ENCODE measurements at regions not wholly inside any gene's neighbourhood (a gene's known extent, or its start where the extent isn't known, plus 50 kb on each side); places are given as distances from the start of the nearest gene placed in this dataset.

- no peak for DNase-seq
Observed at GRCh38 chr3:59443618-59444293, 393.9 kb upstream of the CFAP20DC start.

- no peak for DNase-seq
Observed at GRCh38 chr3:59442046-59442445, 392.2 kb upstream of the CFAP20DC start.

GRCh38 chr3:59440285-59441028, 390.6 kb upstream of the CFAP20DC start:
- no peak for DNase-seq

DNA sequence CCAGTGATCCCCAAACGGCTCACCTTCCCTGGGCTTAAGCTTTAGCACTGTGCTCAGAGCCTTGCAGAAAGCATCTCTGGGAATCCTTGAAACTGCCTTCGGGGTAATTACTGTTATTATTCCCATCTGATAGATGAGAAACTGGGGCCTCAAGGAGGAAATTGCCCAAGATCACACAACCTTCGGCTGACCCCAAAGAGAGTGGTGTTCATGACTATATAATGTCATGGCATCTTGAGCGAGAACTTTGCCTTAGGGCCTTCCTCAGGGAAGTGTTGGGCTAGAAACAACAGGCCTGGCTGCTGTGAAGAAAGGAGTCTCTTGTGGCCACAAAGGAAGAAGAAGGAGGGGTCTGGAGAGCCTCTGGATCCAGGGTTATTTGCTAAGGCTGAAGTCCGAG, 388.7 kb upstream of the CFAP20DC start:
- no peak for DNase-seq

GRCh38 chr3:59436164-59436958, 386.5 kb upstream of the CFAP20DC start:
- no peak for DNase-seq

GRCh38 chr3:59433546-59433945, 383.7 kb upstream of the CFAP20DC start:
- DNase-seq = no peak

GRCh38 chr3:59432665-59433064, 382.8 kb upstream of the CFAP20DC start:
- no peak for DNase-seq

DNA sequence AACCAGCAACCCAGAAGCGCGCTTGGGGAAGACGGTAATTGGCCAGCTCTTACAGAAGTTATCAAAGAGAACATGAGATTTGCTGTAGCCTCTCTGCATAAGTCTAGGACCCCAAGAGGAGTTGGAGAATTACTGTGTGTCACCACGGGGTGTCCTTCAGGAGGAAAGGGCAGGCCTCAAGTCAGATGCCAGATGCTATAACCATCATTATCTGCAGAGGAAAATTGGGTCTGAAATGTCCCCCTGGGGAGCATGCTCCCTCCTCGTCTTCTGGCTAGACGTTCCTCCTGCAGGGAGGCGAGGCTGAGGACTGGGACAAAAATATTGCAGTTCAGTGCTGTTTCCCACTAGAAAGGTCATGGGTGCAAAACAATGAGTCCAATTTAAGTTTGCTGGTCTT, 380.5 kb upstream of the CFAP20DC start:
- DNase-seq = no peak

DNA sequence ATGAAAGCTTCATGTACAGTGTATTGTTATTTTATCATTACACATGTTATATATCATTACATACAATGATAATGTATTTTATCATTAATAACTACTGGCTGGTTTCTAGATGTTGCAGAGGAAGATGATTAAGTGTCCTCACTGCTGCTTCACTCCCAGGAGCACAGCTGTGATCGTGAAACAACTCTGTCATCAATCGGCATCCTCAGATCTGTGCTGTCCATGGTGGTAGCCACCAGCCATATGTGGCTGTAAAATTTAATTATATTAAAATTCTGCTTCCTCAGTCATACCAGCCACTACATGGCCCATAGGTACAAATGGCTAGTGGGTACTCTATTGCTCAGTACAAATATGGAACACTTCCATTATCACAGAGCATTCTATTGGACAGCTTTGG, 379.4 kb upstream of the CFAP20DC start:
- no peak for DNase-seq

- DNase-seq = no peak
Observed at GRCh38 chr3:59426821-59427565, 377.2 kb upstream of the CFAP20DC start.

DNA sequence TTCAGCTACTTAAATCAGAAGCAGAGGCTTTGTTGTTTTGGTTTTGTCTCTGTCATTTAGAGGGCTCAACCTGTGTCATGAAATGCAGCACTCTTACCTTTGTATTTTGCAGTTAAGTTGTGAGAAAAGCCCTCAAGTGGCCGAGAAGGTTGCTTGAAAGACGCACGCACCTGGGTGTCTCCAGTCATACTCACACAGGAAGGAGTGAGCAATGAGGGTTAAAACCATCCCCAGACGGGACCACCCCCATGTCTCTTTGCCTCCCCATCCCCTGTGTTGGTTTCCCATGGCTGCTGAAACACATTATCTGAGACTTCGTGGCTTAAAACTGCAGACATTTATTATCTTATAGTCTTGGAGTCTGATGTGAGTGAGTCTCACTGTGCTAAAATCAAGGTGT, 376.1 kb upstream of the CFAP20DC start:
- no peak for DNase-seq

GRCh38 chr3:59425371-59425770, 375.5 kb upstream of the CFAP20DC start:
- no peak for DNase-seq

DNA sequence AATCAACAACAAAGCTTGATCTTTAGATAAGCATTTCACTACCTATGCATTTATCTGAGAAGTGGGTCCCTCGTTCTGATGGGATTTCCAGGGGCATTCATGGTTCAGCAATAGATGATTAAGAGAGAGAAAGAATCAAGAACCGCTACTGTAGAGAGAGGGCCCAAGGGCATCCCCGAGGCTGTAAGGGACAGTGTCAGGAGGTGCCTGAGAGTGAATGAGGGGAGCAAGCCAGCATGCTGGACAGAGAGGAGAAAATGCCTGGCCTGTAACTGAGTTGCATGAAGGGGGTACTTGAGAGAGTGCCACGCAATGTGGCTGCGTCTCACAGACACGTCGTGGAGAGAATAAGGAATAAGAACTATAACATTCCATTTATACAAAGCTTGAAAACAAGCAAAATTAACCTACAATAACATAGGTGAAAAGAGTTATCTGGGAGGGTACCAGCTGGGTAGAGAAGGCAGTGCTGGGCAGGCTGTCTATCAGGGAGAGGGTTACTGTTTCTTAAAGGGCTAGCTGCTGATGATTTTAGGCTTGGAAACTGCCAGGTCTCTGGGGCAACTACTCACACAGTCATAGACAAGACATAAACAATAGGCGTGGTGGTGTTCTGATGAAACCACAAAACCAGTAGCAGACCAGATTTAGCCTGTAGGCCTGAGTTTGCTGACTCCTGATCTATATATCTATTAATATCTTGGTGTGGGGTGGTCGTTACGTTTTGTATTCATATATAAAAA, 374.6 kb upstream of the CFAP20DC start:
- DNase-seq = no peak

GRCh38 chr3:59423707-59424106, 373.9 kb upstream of the CFAP20DC start:
- DNase-seq = no peak

GRCh38 chr3:59422312-59422711, 372.5 kb upstream of the CFAP20DC start:
- no peak for DNase-seq

DNA sequence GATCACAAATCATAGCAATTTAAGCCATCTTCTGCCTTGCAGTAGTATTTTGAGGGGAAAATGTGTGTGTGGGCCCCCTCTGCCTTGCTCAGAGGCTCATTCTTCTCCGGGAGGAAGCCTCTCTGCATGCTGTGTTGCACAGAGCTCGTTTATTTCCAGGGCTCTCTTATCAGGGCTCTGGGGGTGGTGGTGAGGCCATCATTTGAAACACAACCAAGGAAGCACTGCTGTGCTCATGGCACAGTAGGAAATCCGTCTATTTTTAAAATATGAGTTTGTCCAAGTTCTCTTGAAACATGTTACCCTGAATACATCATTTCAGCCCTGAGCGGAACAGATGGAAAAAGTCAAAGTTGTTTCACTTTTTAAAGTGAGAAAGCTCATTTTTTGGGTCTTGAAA, 369.0 kb upstream of the CFAP20DC start:
- DNase-seq = no peak

DNA sequence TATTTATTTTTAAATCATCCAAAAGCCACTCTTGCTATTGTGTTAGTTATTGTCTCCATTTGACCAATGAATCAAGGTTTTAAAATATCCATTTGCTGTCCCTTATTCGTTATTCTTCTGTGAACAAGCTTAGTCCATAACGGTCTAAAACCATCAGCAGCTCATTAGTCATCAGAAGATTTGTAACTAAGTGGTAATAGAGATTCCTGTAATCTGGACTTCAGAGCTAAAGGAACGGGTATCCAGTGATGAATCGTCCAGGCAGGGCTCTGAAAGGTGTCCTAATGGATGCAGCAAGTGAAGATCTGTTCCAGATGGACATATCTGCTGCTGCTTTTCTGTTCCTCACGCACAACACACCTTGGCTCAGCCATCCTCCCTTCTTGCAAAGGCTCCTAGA, 362.7 kb upstream of the CFAP20DC start:
- no peak for DNase-seq

GRCh38 chr3:59411694-59412093, 361.9 kb upstream of the CFAP20DC start:
- DNase-seq = no peak

DNA sequence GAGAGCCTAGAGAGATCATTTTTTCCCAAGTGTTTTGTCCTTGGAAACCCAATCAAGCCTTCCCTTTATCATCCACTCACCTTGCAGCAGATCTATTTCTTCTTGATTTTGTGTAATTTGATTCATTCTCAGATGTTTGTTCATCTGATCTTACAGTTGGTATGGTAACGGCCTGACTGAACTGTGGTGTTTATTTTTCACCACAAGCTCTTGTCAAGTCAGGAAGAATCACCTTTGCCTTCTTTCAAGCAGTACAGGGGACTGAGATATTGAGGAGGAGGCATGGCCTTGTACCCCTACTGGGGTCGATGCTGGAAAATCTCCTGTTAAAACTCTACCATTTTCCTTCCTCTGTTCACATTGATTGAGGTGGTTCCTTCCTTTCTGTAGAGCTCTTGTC, 361.4 kb upstream of the CFAP20DC start:
- no peak for DNase-seq

- DNase-seq = no peak
Observed at GRCh38 chr3:59408047-59408624, 358.3 kb upstream of the CFAP20DC start.

GRCh38 chr3:59407425-59407824, 357.6 kb upstream of the CFAP20DC start:
- DNase-seq = no peak

DNA sequence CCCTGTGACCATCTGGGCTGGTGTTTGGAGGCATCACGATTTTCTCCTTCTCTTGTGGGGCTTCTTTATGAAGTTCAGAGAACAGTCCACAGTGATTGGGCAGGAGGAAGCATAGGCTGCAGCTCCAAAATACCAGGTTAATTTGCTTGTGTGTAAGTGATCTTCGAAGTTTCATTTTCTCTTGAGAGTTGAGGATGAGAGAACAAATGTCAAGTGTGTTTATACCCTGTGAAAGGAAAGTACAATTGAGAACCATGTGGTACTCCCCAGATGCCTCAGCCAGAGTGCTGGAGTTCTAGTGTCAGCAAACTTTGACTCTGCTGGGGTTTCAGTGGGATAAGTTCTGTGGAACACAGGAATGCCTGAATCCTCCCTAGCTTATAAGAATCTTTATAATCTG, 357.1 kb upstream of the CFAP20DC start:
- no peak for DNase-seq
